Fibroblast of lung (primary cell): ENCODE measurements at regions not wholly inside any gene's neighbourhood (a gene's known extent, or its start where the extent isn't known, plus 50 kb on each side); places are given as distances from the start of the nearest gene placed in this dataset.

Experiments used
- CTCF ChIP-seq, 2 donors: IDR thresholded peaks in 1 of 2; conservative IDR thresholded peaks in 1 of 2; 1 replicate in 1 of 2; 2 replicates in 1 of 2; pipeline ENCODE4 v1.5.1; 2011 to 2012; ENCODE audit warnings: low read length in 2 of 2, control low read depth in 1 of 2, inconsistent platforms in 1 of 2, low read depth in 1 of 2, mild to moderate bottlenecking in 1 of 2
- EZH2 ChIP-seq: IDR thresholded peaks from 2 replicates; pipeline ENCODE4 v1.5.1; 2012; ENCODE audit warnings: low read length, control low read depth, mild to moderate bottlenecking; ENCODE audit errors: missing control alignments

- TF ChIP-seq EZH2 (no peak), CTCF (conservative IDR thresholded peaks at IDR 0.05 in 1 of 2, IDR thresholded peaks at IDR 0.05 in 1 of 2; ENCODE audit: low read depth in 1 of 2, low read length in 2 of 2) (no peak)
Measured at GRCh38 chrX:46330981-46331380, 214.2 kb downstream of the ZNF674 start.
